ENCODE measurements at regions not wholly inside any gene's neighbourhood (a gene's known extent, or its start where the extent isn't known, plus 50 kb on each side); places are given as distances from the start of the nearest gene placed in this dataset.

- H3K9ac ChIP-seq = peak overlapping the region; percentile 36
- H3K4me3 ChIP-seq = peak overlapping the region; percentile 58
- H3F3A ChIP-seq (ENCODE audit: insufficient read depth) = peaks cover 51% of the 10 kb centered on the region
- H3K27me3 ChIP-seq (replicated peaks; ENCODE audit: insufficient read depth) = no peaks in the 10 kb centered on the region
- H3K36me3 ChIP-seq (ENCODE audit: low read depth) = no peaks in the 10 kb centered on the region
- peak overlapping the region; percentile 72 for H3K4me2 ChIP-seq (ENCODE audit: unreplicated experiment)
- H4K20me1 ChIP-seq (ENCODE audit: insufficient read depth) = no peaks in the 10 kb centered on the region
- DNase-seq = peak; percentile 82
- 8 to 9% methylated on average over 8 of the region's 8 CpGs for WGBS, 2 experiments (ENCODE audit: low coverage in 1 of 2, low lambda C conversion rate in 2 of 2, missing lambda C conversion rate in 2 of 2)
- H3K79me2 ChIP-seq (ENCODE audit: insufficient read depth) = no peaks in the 10 kb centered on the region
- H3K27ac ChIP-seq = peak overlapping the region; percentile 69
- peaks cover 50% of the 10 kb centered on the region for H3K4me1 ChIP-seq (ENCODE audit: insufficient read depth)
- H3K9me3 ChIP-seq (ENCODE audit: low read depth) = no peaks in the 10 kb centered on the region
- H3K9me2 ChIP-seq (ENCODE audit: insufficient read depth) = no peaks in the 10 kb centered on the region
- TF ChIP-seq EZH2phosphoT487 (IDR thresholded peaks at IDR 0.05; ENCODE audit: insufficient read depth, low read depth) (no peak), EZH2 (IDR thresholded peaks at IDR 0.05; ENCODE audit: insufficient read depth, poor library complexity, severe bottlenecking) (no peak)
- in situ Hi-C loops (cut with MboI) = no loop called here
- peak overlapping the region; percentile 62 for H2AFZ ChIP-seq
Observed at GRCh38 chr5:53246042-53246836, 136.7 kb upstream of the MOCS2 start.

GRCh38 chr5:53249529-53250200, 140.1 kb upstream of the MOCS2 start:
- WGBS, 2 experiments (ENCODE audit: low coverage in 1 of 2, low lambda C conversion rate in 2 of 2, missing lambda C conversion rate in 2 of 2) = 6 to 7% methylated on average over 4 of the region's 4 CpGs
- peaks cover 66% of the 10 kb centered on the region for H3K4me1 ChIP-seq (ENCODE audit: insufficient read depth)
- no peaks in the 10 kb centered on the region for H4K20me1 ChIP-seq (ENCODE audit: insufficient read depth)
- no peaks in the 10 kb centered on the region for H3K79me2 ChIP-seq (ENCODE audit: insufficient read depth)
- H3K36me3 ChIP-seq (ENCODE audit: low read depth) = no peaks in the 10 kb centered on the region
- peak; percentile 96 for DNase-seq
- H3F3A ChIP-seq (ENCODE audit: insufficient read depth) = peaks cover 56% of the 10 kb centered on the region
- no peaks in the 10 kb centered on the region for H3K9me2 ChIP-seq (ENCODE audit: insufficient read depth)
- in situ Hi-C loops (cut with MboI) = loop anchor here (25.0 kb wide), 1 partner anchor 988 kb away; no protein-coding TSS in a partner anchor
- H3K27me3 ChIP-seq (replicated peaks; ENCODE audit: insufficient read depth) = no peaks in the 10 kb centered on the region
- no peak for TF ChIP-seq EZH2phosphoT487 (IDR thresholded peaks at IDR 0.05; ENCODE audit: insufficient read depth, low read depth)
- no peak for TF ChIP-seq EZH2 (IDR thresholded peaks at IDR 0.05; ENCODE audit: insufficient read depth, poor library complexity, severe bottlenecking)
- peak overlapping the region; percentile 70 for H3K27ac ChIP-seq
- H2AFZ ChIP-seq = peak overlapping the region; percentile 12; the same call in 1 of the 2 replicates
- no peaks in the 10 kb centered on the region for H3K9me3 ChIP-seq (ENCODE audit: low read depth)
- peak overlapping the region; percentile 23 for H3K9ac ChIP-seq
- H3K4me3 ChIP-seq = peak overlapping the region; percentile 31
- peak overlapping the region; percentile 72 for H3K4me2 ChIP-seq (ENCODE audit: unreplicated experiment)

- in situ Hi-C loops (cut with MboI) = loop anchor here (25.0 kb wide), 1 partner anchor 987 kb away; no protein-coding TSS in a partner anchor
- peak overlapping the region; percentile 23 for H3K9ac ChIP-seq
Observed at GRCh38 chr5:53250201-53250550, 140.6 kb upstream of the MOCS2 start.

GRCh38 chr5:53253421-53253871, 143.9 kb upstream of the MOCS2 start:
- Histone ChIP-seq H3K4me1 (ENCODE audit: insufficient read depth) (peaks cover 55% of the 10 kb centered on the region), H3K9me3 (ENCODE audit: low read depth) (no peaks in the 10 kb centered on the region), H3K4me3 (no peak overlapping the region), H3K9ac (no peak overlapping the region), H3K27ac (peak overlapping the region; percentile 8; the same call in 1 of the 2 replicates), H3K36me3 (ENCODE audit: low read depth) (no peaks in the 10 kb centered on the region), H3K27me3 (replicated peaks; ENCODE audit: insufficient read depth) (no peaks in the 10 kb centered on the region), H2AFZ (no peak overlapping the region), H4K20me1 (ENCODE audit: insufficient read depth) (no peaks in the 10 kb centered on the region), H3K9me2 (ENCODE audit: insufficient read depth) (no peaks in the 10 kb centered on the region), H3F3A (ENCODE audit: insufficient read depth) (peaks cover 40% of the 10 kb centered on the region), H3K79me2 (ENCODE audit: insufficient read depth) (no peaks in the 10 kb centered on the region), H3K4me2 (ENCODE audit: unreplicated experiment) (peak overlapping the region; percentile 18)
- peak; percentile 65 for DNase-seq
- TF ChIP-seq EZH2phosphoT487 (IDR thresholded peaks at IDR 0.05; ENCODE audit: insufficient read depth, low read depth) = 0 out of 2 replicates have a peak, but pooled peaks have one; percentile 73
- no peak for TF ChIP-seq EZH2 (IDR thresholded peaks at IDR 0.05; ENCODE audit: insufficient read depth, poor library complexity, severe bottlenecking)
- in situ Hi-C loops (cut with MboI) = loop anchor here (25.0 kb wide), 1 partner anchor 984 kb away; no protein-coding TSS in a partner anchor
- 14 to 23% methylated on average over 2 of the region's 2 CpGs for WGBS, 2 experiments (ENCODE audit: low coverage in 1 of 2, low lambda C conversion rate in 2 of 2, missing lambda C conversion rate in 2 of 2)

More at GRCh38 chr5:53250201-53250550, 140.6 kb upstream of the MOCS2 start:
- H3F3A ChIP-seq (ENCODE audit: insufficient read depth) = peaks cover 51% of the 10 kb centered on the region
- DNase-seq = no peak
- no peaks in the 10 kb centered on the region for H3K9me2 ChIP-seq (ENCODE audit: insufficient read depth)
- H3K4me2 ChIP-seq (ENCODE audit: unreplicated experiment) = peak overlapping the region; percentile 72
- peak overlapping the region; percentile 70 for H3K27ac ChIP-seq
- TF ChIP-seq EZH2 (IDR thresholded peaks at IDR 0.05; ENCODE audit: insufficient read depth, poor library complexity, severe bottlenecking) = no peak
- no peaks in the 10 kb centered on the region for H4K20me1 ChIP-seq (ENCODE audit: insufficient read depth)
- no peaks in the 10 kb centered on the region for H3K36me3 ChIP-seq (ENCODE audit: low read depth)
- no peaks in the 10 kb centered on the region for H3K27me3 ChIP-seq (replicated peaks; ENCODE audit: insufficient read depth)
- peaks cover 61% of the 10 kb centered on the region for H3K4me1 ChIP-seq (ENCODE audit: insufficient read depth)
- H3K4me3 ChIP-seq = peak overlapping the region; percentile 31
- peak overlapping the region; percentile 12; the same call in 1 of the 2 replicates for H2AFZ ChIP-seq
- 74 to 85% methylated on average over 2 of the region's 2 CpGs for WGBS, 2 experiments (ENCODE audit: low coverage in 1 of 2, low lambda C conversion rate in 2 of 2, missing lambda C conversion rate in 2 of 2)
- no peaks in the 10 kb centered on the region for H3K9me3 ChIP-seq (ENCODE audit: low read depth)
- H3K79me2 ChIP-seq (ENCODE audit: insufficient read depth) = no peaks in the 10 kb centered on the region

Measured in GM23248 (cell line).